WI38 (cell line): ENCODE measurements at regions not wholly inside any gene's neighbourhood (a gene's known extent, or its start where the extent isn't known, plus 50 kb on each side); places are given as distances from the start of the nearest gene placed in this dataset.
A peak's percentile ranks its signal among the peaks of the same experiment; 100 is the strongest.
"Not testable (repeated sequence)": the region's sequence is repeated elsewhere in the genome, so short reads cannot be mapped to it uniquely, and the experiment has no call there.

ENCODE experiments used
- H3K4me3 ChIP-seq: 2 replicates; pipeline ENCODE4 v1.5.1; 2011; ENCODE audit warnings: low read depth, mild to moderate bottlenecking, control low read depth, low read length
- CTCF ChIP-seq: IDR thresholded peaks from 2 replicates; pipeline ENCODE4 v1.5.1; 2012; ENCODE audit warnings: low read depth, mild to moderate bottlenecking, control low read depth, low read length

- no peak for TF ChIP-seq CTCF
- H3K4me3 ChIP-seq = no peak overlapping the region
Measured at GRCh38 chr10:108956149-108956548, 967.2 kb downstream of the XPNPEP1 start.

- H3K4me3 ChIP-seq = not testable (repeated sequence)
Measured at GRCh38 chr10:108920029-108920428, 1003.3 kb downstream of the XPNPEP1 start.

GRCh38 chr10:108913300-108913699 lies 1010.0 kb downstream of the XPNPEP1 start:
- H3K4me3 ChIP-seq = no peak overlapping the region
- no peak for TF ChIP-seq CTCF

- TF ChIP-seq CTCF = peak; percentile 65
- peak overlapping the region; percentile 64 for H3K4me3 ChIP-seq
Measured at GRCh38 chr10:108911814-108912541, 1011.3 kb downstream of the XPNPEP1 start.

GRCh38 chr10:108908096-108908495 lies 1015.2 kb downstream of the XPNPEP1 start:
- TF ChIP-seq CTCF = no peak

GRCh38 chr10:108905821-108906220 lies 1017.5 kb downstream of the XPNPEP1 start:
- TF ChIP-seq CTCF = no peak

More at GRCh38 chr10:108908096-108908495, 1015.2 kb downstream of the XPNPEP1 start:
- H3K4me3 ChIP-seq = no peak overlapping the region

GRCh38 chr10:108905171-108905570 lies 1018.1 kb downstream of the XPNPEP1 start:
- no peak overlapping the region for H3K4me3 ChIP-seq
- no peak for TF ChIP-seq CTCF

More at GRCh38 chr10:108905821-108906220, 1017.5 kb downstream of the XPNPEP1 start:
- H3K4me3 ChIP-seq = no peak overlapping the region

GRCh38 chr10:108904163-108904838 lies 1019.0 kb downstream of the XPNPEP1 start:
- no peak for TF ChIP-seq CTCF
- no peak overlapping the region for H3K4me3 ChIP-seq
